ENCODE measurements at regions not wholly inside any gene's neighbourhood (a gene's known extent, or its start where the extent isn't known, plus 50 kb on each side); places are given as distances from the start of the nearest gene placed in this dataset.

- Histone ChIP-seq H3K27ac (ENCODE audit: low read depth) (no peak overlapping the region), H3K79me2 (replicated peaks; ENCODE audit: insufficient read depth) (no peaks in the 10 kb centered on the region), H2AFZ (no peak overlapping the region), H3K4me1 (ENCODE audit: insufficient read depth) (peaks cover 8% of the 10 kb centered on the region; the same call in 1 of the 2 replicates), H3K27me3 (ENCODE audit: insufficient read depth) (no peaks in the 10 kb centered on the region), H3K36me3 (ENCODE audit: insufficient read depth) (no peaks in the 10 kb centered on the region), H3K4me2 (no peak overlapping the region), H3F3A (replicated peaks; ENCODE audit: low read depth) (no peaks in the 10 kb centered on the region), H4K20me1 (replicated peaks; ENCODE audit: insufficient read depth) (no peaks in the 10 kb centered on the region; the same call in 1 of the 2 replicates), H3K4me3 (no peak overlapping the region), H3K9me2 (ENCODE audit: insufficient read depth) (no peaks in the 10 kb centered on the region)
- ATAC-seq: no peak
- Mint-ChIP-seq H3K4me1 (peaks cover 15% of the 10 kb centered on the region), H3K27ac (no peak overlapping the region), H3K4me3 (no peak overlapping the region), H3K9me3 (0 out of 3 replicates have a peak, but pooled peaks cover 5% of the 10 kb centered on the region), H3K36me3 (ENCODE audit: low read depth) (peaks cover 20% of the 10 kb centered on the region), H3K27me3 (ENCODE audit: insufficient read depth, low read depth, poor library complexity) (peaks cover 3% of the 10 kb centered on the region)
- TF ChIP-seq CTCF (conservative IDR thresholded peaks at IDR 0.05; ENCODE audit: low read depth in 2 of 2) (peak in 1 of 2 experiments; percentile 40; a peak in 3 of 4 replicates), CREB1 (CRISPR knock-in tag; IDR thresholded peaks at IDR 0.05; ENCODE audit: low read depth) (no peak)
- DNase-seq (ENCODE audit: low spot score): no peak
These were observed 101.8 kb upstream of the MAP2 start for GRCh38 chr2:209322041-209322440.

DNA sequence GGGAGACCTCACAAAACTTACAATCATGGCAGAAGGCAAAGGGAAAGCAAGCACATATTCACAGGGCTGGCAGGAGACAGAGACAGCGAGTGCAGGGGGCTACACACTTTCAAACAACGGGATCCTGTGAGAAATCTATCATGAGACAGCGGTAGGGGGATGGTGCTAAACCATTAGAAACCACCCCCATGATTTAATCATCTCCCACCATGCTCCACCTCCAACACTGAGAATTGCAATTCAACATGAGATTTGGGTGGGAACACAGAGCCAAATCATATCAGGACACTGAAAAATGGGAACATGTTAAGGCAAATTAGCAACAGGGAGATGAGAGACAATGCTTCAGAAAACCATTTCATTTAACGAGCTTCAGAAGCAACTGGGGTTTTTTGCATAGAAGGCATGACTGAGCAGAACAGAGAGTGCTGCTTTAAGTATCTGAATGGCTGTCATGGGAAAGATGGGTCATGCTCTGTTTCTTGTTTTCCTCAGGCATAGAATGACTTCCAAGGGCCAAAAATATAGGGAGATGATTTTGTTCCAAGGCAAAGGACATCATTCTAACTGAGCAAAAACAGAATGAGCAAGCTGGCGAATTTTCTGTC is 100.8 kb upstream of the MAP2 start:
- H3K9me2 ChIP-seq (ENCODE audit: insufficient read depth): no peaks in the 10 kb centered on the region
- H3F3A ChIP-seq (replicated peaks; ENCODE audit: low read depth): no peaks in the 10 kb centered on the region
- H3K27me3 Mint-ChIP-seq (ENCODE audit: insufficient read depth, low read depth, poor library complexity): peaks cover 3% of the 10 kb centered on the region
- H4K20me1 ChIP-seq (replicated peaks; ENCODE audit: insufficient read depth): no peaks in the 10 kb centered on the region; the same call in 1 of the 2 replicates
- H3K27ac ChIP-seq (ENCODE audit: low read depth): no peak overlapping the region
- H3K9me3 Mint-ChIP-seq: 0 out of 3 replicates have a peak, but pooled peaks cover 5% of the 10 kb centered on the region
- no peaks in the 10 kb centered on the region for H3K79me2 ChIP-seq (replicated peaks; ENCODE audit: insufficient read depth)
- H3K4me2 ChIP-seq: no peak overlapping the region
- no peak overlapping the region for H2AFZ ChIP-seq
- H3K36me3 ChIP-seq (ENCODE audit: insufficient read depth): no peaks in the 10 kb centered on the region
- H3K27me3 ChIP-seq (ENCODE audit: insufficient read depth): no peaks in the 10 kb centered on the region
- no peak overlapping the region for H3K4me3 ChIP-seq
- ATAC-seq (peak; percentile 15), DNase-seq (ENCODE audit: low spot score) (no peak)
- peaks cover 15% of the 10 kb centered on the region for H3K4me1 Mint-ChIP-seq
- peaks cover 17% of the 10 kb centered on the region for H3K36me3 Mint-ChIP-seq (ENCODE audit: low read depth)
- H3K27ac Mint-ChIP-seq: no peak overlapping the region
- H3K4me1 ChIP-seq (ENCODE audit: insufficient read depth): peaks cover 1% of the 10 kb centered on the region; the same call in 1 of the 2 replicates
- H3K4me3 Mint-ChIP-seq: no peak overlapping the region
- TF ChIP-seq JUNB (IDR thresholded peaks at IDR 0.05; ENCODE audit: unreplicated experiment) (no peak), NANOG (IDR thresholded peaks at IDR 0.05; ENCODE audit: borderline replicate concordance) (no peak), EZH2phosphoT487 (IDR thresholded peaks at IDR 0.05; ENCODE audit: unreplicated experiment) (no peak), EZH2 (IDR thresholded peaks at IDR 0.05; ENCODE audit: low read depth, unreplicated experiment) (no peak), POLR2AphosphoS5 (IDR thresholded peaks at IDR 0.05; ENCODE audit: low read depth) (no peak; the same call in 1 of the 2 replicates), CTCF (conservative IDR thresholded peaks at IDR 0.05; ENCODE audit: low read depth in 2 of 2) (no peak), ZNF114 (CRISPR knock-in tag; IDR thresholded peaks at IDR 0.05) (no peak), ZNF462 (CRISPR knock-in tag; IDR thresholded peaks at IDR 0.05) (no peak), ZNF331 (CRISPR knock-in tag; IDR thresholded peaks at IDR 0.05; ENCODE audit: low read depth) (no peak)
